ENCODE measurements at regions not wholly inside any gene's neighbourhood (a gene's known extent, or its start where the extent isn't known, plus 50 kb on each side); places are given as distances from the start of the nearest gene placed in this dataset.

DNA sequence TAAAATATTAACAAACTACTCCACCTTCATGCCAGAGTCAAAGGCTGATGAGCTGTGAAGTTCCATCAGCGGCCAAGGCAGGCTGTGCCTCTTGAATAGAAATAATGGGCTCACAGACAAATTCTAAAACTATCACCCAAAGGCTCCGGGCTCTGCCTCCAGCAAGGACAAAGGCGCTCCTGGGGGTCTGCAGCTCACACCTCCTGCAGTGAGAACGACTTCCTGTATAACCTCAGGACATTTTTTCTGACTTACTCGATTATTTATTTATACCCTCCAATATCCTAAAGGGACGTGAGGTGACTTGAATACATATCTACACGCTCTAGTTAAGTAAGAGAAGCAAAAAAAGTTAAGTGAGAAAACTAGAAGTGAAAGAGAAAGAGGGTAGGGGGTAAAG is 500.7 kb downstream of the CCSER2 start:
- Histone ChIP-seq H3K27ac (ENCODE audit: low read depth, low read length) (no peak overlapping the region), H3K27me3 (ENCODE audit: low read length) (no peaks in the 10 kb centered on the region), H3F3A (ENCODE audit: insufficient read depth) (no peaks in the 10 kb centered on the region), H3K9ac (ENCODE audit: low read length) (no peak overlapping the region), H3K4me2 (ENCODE audit: low read depth, low read length, poor library complexity, severe bottlenecking) (no peak overlapping the region), H3K79me2 (ENCODE audit: insufficient read depth, low read length) (no peaks in the 10 kb centered on the region), H3K4me3 (ENCODE audit: insufficient read depth, low read length, poor library complexity, severe bottlenecking) (no peak overlapping the region), H3K9me2 (replicated peaks; ENCODE audit: insufficient read depth, low read length) (no peaks in the 10 kb centered on the region), H4K20me1 (ENCODE audit: low read depth, low read length) (no peaks in the 10 kb centered on the region), H3K9me3 (ENCODE audit: insufficient read depth, low read length) (no peaks in the 10 kb centered on the region), H2AFZ (ENCODE audit: low read depth, low read length, severe bottlenecking) (no peak overlapping the region), H3K36me3 (ENCODE audit: low read length) (no peaks in the 10 kb centered on the region)
- TF ChIP-seq CTCF (IDR thresholded peaks at IDR 0.05; ENCODE audit: insufficient read depth, low read length, poor library complexity, severe bottlenecking) (no peak), EZH2phosphoT487 (conservative IDR thresholded peaks at IDR 0.05; ENCODE audit: low read length) (no peak)

GRCh38 chr10:84837041-84837812 is 508.8 kb downstream of the CCSER2 start:
- no peak overlapping the region for H3K4me3 ChIP-seq (ENCODE audit: insufficient read depth, low read length, poor library complexity, severe bottlenecking)
- no peaks in the 10 kb centered on the region for H3K9me2 ChIP-seq (replicated peaks; ENCODE audit: insufficient read depth, low read length)
- no peaks in the 10 kb centered on the region for H4K20me1 ChIP-seq (ENCODE audit: low read depth, low read length)
- H2AFZ ChIP-seq (ENCODE audit: low read depth, low read length, severe bottlenecking) = no peak overlapping the region
- no peak for TF ChIP-seq EZH2phosphoT487 (conservative IDR thresholded peaks at IDR 0.05; ENCODE audit: low read length)
- H3K36me3 ChIP-seq (ENCODE audit: low read length) = no peaks in the 10 kb centered on the region
- H3K79me2 ChIP-seq (ENCODE audit: insufficient read depth, low read length) = no peaks in the 10 kb centered on the region
- H3K27me3 ChIP-seq (ENCODE audit: low read length) = no peaks in the 10 kb centered on the region
- no peak overlapping the region for H3K4me2 ChIP-seq (ENCODE audit: low read depth, low read length, poor library complexity, severe bottlenecking)
- H3K27ac ChIP-seq (ENCODE audit: low read depth, low read length) = no peak overlapping the region
- no peaks in the 10 kb centered on the region for H3K9me3 ChIP-seq (ENCODE audit: insufficient read depth, low read length)
- H3K9ac ChIP-seq (ENCODE audit: low read length) = no peak overlapping the region
- H3F3A ChIP-seq (ENCODE audit: insufficient read depth) = no peaks in the 10 kb centered on the region

DNA sequence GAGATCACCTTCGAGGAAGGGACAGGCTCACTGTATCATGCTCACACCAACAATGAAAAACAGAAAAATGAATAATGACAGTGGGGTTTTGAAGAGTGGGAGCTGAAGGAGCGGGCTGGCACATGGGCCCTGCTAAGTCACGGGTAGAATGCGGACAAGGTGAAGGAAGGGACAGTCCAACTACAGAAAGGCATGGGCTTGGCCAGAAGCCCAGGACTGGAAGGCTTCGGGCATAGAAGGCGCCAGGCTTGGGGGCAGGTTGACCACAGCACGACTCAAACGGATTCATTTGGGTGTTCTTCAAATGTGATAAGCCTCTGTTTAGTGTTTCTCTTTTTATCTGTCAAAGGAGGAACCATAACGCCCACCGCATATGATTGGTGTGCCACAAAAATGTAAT is 509.5 kb downstream of the CCSER2 start:
- Histone ChIP-seq H3F3A (ENCODE audit: insufficient read depth) (no peaks in the 10 kb centered on the region), H3K4me3 (ENCODE audit: insufficient read depth, low read length, poor library complexity, severe bottlenecking) (no peak overlapping the region), H3K9me3 (ENCODE audit: insufficient read depth, low read length) (no peaks in the 10 kb centered on the region), H3K9me2 (replicated peaks; ENCODE audit: insufficient read depth, low read length) (no peaks in the 10 kb centered on the region), H3K36me3 (ENCODE audit: low read length) (no peaks in the 10 kb centered on the region), H3K9ac (ENCODE audit: low read length) (no peak overlapping the region), H3K79me2 (ENCODE audit: insufficient read depth, low read length) (no peaks in the 10 kb centered on the region), H3K4me2 (ENCODE audit: low read depth, low read length, poor library complexity, severe bottlenecking) (no peak overlapping the region), H4K20me1 (ENCODE audit: low read depth, low read length) (no peaks in the 10 kb centered on the region), H2AFZ (ENCODE audit: low read depth, low read length, severe bottlenecking) (no peak overlapping the region), H3K27ac (ENCODE audit: low read depth, low read length) (no peak overlapping the region), H3K27me3 (ENCODE audit: low read length) (no peaks in the 10 kb centered on the region)
- TF ChIP-seq EZH2phosphoT487 (conservative IDR thresholded peaks at IDR 0.05; ENCODE audit: low read length) (no peak), CTCF (IDR thresholded peaks at IDR 0.05; ENCODE audit: insufficient read depth, low read length, poor library complexity, severe bottlenecking) (no peak)

- TF ChIP-seq EZH2phosphoT487 (conservative IDR thresholded peaks at IDR 0.05; ENCODE audit: low read length) (no peak), CTCF (IDR thresholded peaks at IDR 0.05; ENCODE audit: insufficient read depth, low read length, poor library complexity, severe bottlenecking) (no peak)
- no peak overlapping the region for H2AFZ ChIP-seq (ENCODE audit: low read depth, low read length, severe bottlenecking)
- H3K9me2 ChIP-seq (replicated peaks; ENCODE audit: insufficient read depth, low read length) = no peaks in the 10 kb centered on the region
Observed at GRCh38 chr10:84838851-84839250, 510.5 kb downstream of the CCSER2 start.

More at GRCh38 chr10:84838851-84839250, 510.5 kb downstream of the CCSER2 start:
- Histone ChIP-seq H3K9me3 (ENCODE audit: insufficient read depth, low read length) (no peaks in the 10 kb centered on the region), H3K36me3 (ENCODE audit: low read length) (no peaks in the 10 kb centered on the region), H3K4me3 (ENCODE audit: insufficient read depth, low read length, poor library complexity, severe bottlenecking) (no peak overlapping the region), H3F3A (ENCODE audit: insufficient read depth) (no peaks in the 10 kb centered on the region), H3K4me2 (ENCODE audit: low read depth, low read length, poor library complexity, severe bottlenecking) (no peak overlapping the region), H3K9ac (ENCODE audit: low read length) (no peak overlapping the region), H4K20me1 (ENCODE audit: low read depth, low read length) (no peaks in the 10 kb centered on the region), H3K79me2 (ENCODE audit: insufficient read depth, low read length) (no peaks in the 10 kb centered on the region), H3K27me3 (ENCODE audit: low read length) (no peaks in the 10 kb centered on the region), H3K27ac (ENCODE audit: low read depth, low read length) (no peak overlapping the region)
